Spleen (tissue), 11 donors: ENCODE measurements at regions not wholly inside any gene's neighbourhood (a gene's known extent, or its start where the extent isn't known, plus 50 kb on each side); places are given as distances from the start of the nearest gene placed in this dataset.

Experiments used
- DNase-seq: peaks from one replicate; pipeline ENCODE4 v3.0.0-alpha.2; 2020
- H3K27ac ChIP-seq, 8 donors: fragments of 200-600 bp; sonication (generic) in 7 of 8; 1 replicate in 4 of 8; 2 replicates in 4 of 8; pipeline versions ENCODE4 v1.5.0 to v1.8.0; 2016 to 2021; ENCODE audit warnings: inconsistent platforms in 4 of 8, mild to moderate bottlenecking in 4 of 8, moderate library complexity in 1 of 8
- H3K27me3 ChIP-seq, 7 donors: fragments of 200-600 bp; sonication (generic) in 6 of 7; replicated peaks in 1 of 7; 1 replicate in 4 of 7; 2 replicates in 3 of 7; pipeline versions ENCODE4 v1.5.0 to v1.8.0; 2016 to 2021; ENCODE audit warnings: inconsistent platforms in 3 of 7, mild to moderate bottlenecking in 1 of 7
- H3K36me3 ChIP-seq, 6 donors: fragments of 200-600 bp; sonication (generic) in 5 of 6; 1 replicate in 4 of 6; 2 replicates in 2 of 6; pipeline versions ENCODE4 v1.5.0 to v1.8.0; 2016 to 2021; ENCODE audit warnings: inconsistent platforms in 2 of 6
- H3K4me1 ChIP-seq, 6 donors: fragments of 200-600 bp; sonication (generic) in 5 of 6; 1 replicate in 3 of 6; 2 replicates in 3 of 6; pipeline versions ENCODE4 v1.5.0 to v1.8.0; 2016 to 2021; ENCODE audit warnings: inconsistent platforms in 3 of 6
- H3K4me3 ChIP-seq, 8 donors: fragments of 200-600 bp; sonication (generic) in 7 of 8; 1 replicate in 4 of 8; 2 replicates in 4 of 8; pipeline versions ENCODE4 v1.5.0 to v1.8.0; 2016 to 2021; ENCODE audit warnings: inconsistent platforms in 4 of 8, mild to moderate bottlenecking in 4 of 8, moderate library complexity in 2 of 8
- H3K9me3 ChIP-seq, 8 donors: fragments of 200-600 bp; sonication (generic) in 7 of 8; 1 replicate in 4 of 8; 2 replicates in 4 of 8; pipeline versions ENCODE4 v1.5.0 to v1.8.0; 2016 to 2021; ENCODE audit warnings: inconsistent platforms in 4 of 8
- CTCF ChIP-seq, 11 experiments: fragments of 200-600 bp in 7 of 11; fragments of 450-650 bp in 4 of 11; sonication (generic) in 4 of 11; IDR thresholded peaks in 8 of 11; conservative IDR thresholded peaks in 3 of 11; 1 replicate in 7 of 11; 2 replicates in 4 of 11; pipeline versions ENCODE4 v1.4.0 to v1.8.0; 2016 to 2021; ENCODE audit warnings: antibody characterized with exemption in 11 of 11, inconsistent platforms in 4 of 11, mild to moderate bottlenecking in 1 of 11
- POLR2A ChIP-seq, 3 donors: fragments of 450-650 bp; IDR thresholded peaks; one replicate each; pipeline ENCODE4 v1.5.1; 2017; ENCODE audit warnings: antibody characterized with exemption in 3 of 3, mild to moderate bottlenecking in 1 of 3
- POLR2AphosphoS5 ChIP-seq, 3 donors: sonication (generic); formaldehyde crosslinking; IDR thresholded peaks; one replicate each; pipeline ENCODE4 v1.5.1; 2017; ENCODE audit warnings: antibody characterized with exemption in 3 of 3
- WGBS, 5 donors: extraction: QIAGEN DNeasy Blood & Tissue Kit in 3 of 5; methylation state at CpG; one replicate each; pipeline versions ENCODE4 v1.1.5 to v1.1.7; 2013 to 2018; 5-methylcytosine and 5-hydroxymethylcytosine counted together
- intact Hi-C: fragments of 100-400 bp; cut with DNase I; formaldehyde crosslinking; loops from one replicate; pipeline ENCODE4 v1.15.0; 2023; ENCODE audit warnings: low total_unique reads
- donor health status: healthy with polysubstance abuse.
- donor health status: DM: no; HTN: no; CAD: no; lungs with moderate emphysema.
- donor health status: DM: no; HTN: no; CAD: no.
- donor health status: Bipolar disorder and iron deficiency.
- donor health status: healthy.
- donor health status: DM: no; HTN: no; CAD: no.
- donor health status: DM: yes; HTN: yes; CAD: no.

GRCh38 chr6:170210026-170210390 is 80.9 kb downstream of the DLL1 start:
- 77 to 94% (median 79%) methylated on average over 16 to 20 of the region's 20 CpGs for WGBS, 5 donors
- TF ChIP-seq POLR2A (IDR thresholded peaks at IDR 0.05) (no peak), CTCF (IDR thresholded peaks at IDR 0.05 in 8 of 11, conservative IDR thresholded peaks at IDR 0.05 in 3 of 11) (no peak), POLR2AphosphoS5 (IDR thresholded peaks at IDR 0.05) (no peak)
- Histone ChIP-seq H3K27me3 (peaks cover 0 to 45% (median 12%) of the 10 kb centered on the region in 7 donors), H3K27ac (no peak overlapping the region), H3K36me3 (no peaks in the 10 kb centered on the region), H3K9me3 (no peaks in the 10 kb centered on the region), H3K4me1 (no peaks in the 10 kb centered on the region), H3K4me3 (no peak overlapping the region)
- DNase-seq: peak; percentile 52
- intact Hi-C loops: no loop called here

GRCh38 chr6:170209354-170210025 is 81.4 kb downstream of the DLL1 start:
- H3K4me3 ChIP-seq: no peak overlapping the region
- no peaks in the 10 kb centered on the region for H3K36me3 ChIP-seq
- H3K9me3 ChIP-seq: peaks cover 0 to 3% (median under 1%) of the 10 kb centered on the region in 8 donors
- no peak for TF ChIP-seq POLR2A (IDR thresholded peaks at IDR 0.05)
- no peak for TF ChIP-seq POLR2AphosphoS5 (IDR thresholded peaks at IDR 0.05)
- no peak for TF ChIP-seq CTCF (IDR thresholded peaks at IDR 0.05 in 8 of 11, conservative IDR thresholded peaks at IDR 0.05 in 3 of 11)
- intact Hi-C loops: no loop called here
- 73 to 89% (median 83%) methylated on average over 6 to 22 of the region's 22 CpGs for WGBS, 5 donors
- no peak overlapping the region for H3K27ac ChIP-seq
- H3K4me1 ChIP-seq: no peaks in the 10 kb centered on the region
- peak; percentile 64 for DNase-seq
- H3K27me3 ChIP-seq: peaks cover 0 to 45% (median 12%) of the 10 kb centered on the region in 7 donors

GRCh38 chr6:170208651-170209353 is 82.1 kb downstream of the DLL1 start:
- TF ChIP-seq POLR2AphosphoS5 (IDR thresholded peaks at IDR 0.05): no peak
- TF ChIP-seq CTCF (IDR thresholded peaks at IDR 0.05 in 8 of 11, conservative IDR thresholded peaks at IDR 0.05 in 3 of 11): no peak
- TF ChIP-seq POLR2A (IDR thresholded peaks at IDR 0.05): no peak
- 80 to 94% (median 90%) methylated on average over 14 to 18 of the region's 18 CpGs for whole genome bisulfite sequencing, 5 donors
- Histone ChIP-seq H3K27me3 (peaks cover 0 to 45% (median 12%) of the 10 kb centered on the region in 7 donors), H3K27ac (no peak overlapping the region), H3K9me3 (peaks cover 0 to 10% (median 7%) of the 10 kb centered on the region in 8 donors), H3K4me3 (no peak overlapping the region), H3K36me3 (no peaks in the 10 kb centered on the region), H3K4me1 (no peaks in the 10 kb centered on the region)
- DNase-seq: peak; percentile 51
- intact Hi-C loops: no loop called here

GRCh38 chr6:170208182-170208601 is 82.7 kb downstream of the DLL1 start:
- WGBS, 5 donors: 86 to 93% (median 88%) methylated on average over 15 of the region's 15 CpGs
- intact Hi-C loops: no loop called here

More at GRCh38 chr6:170208182-170208601, 82.7 kb downstream of the DLL1 start:
- H3K27ac ChIP-seq: no peak overlapping the region
- no peak for TF ChIP-seq CTCF (IDR thresholded peaks at IDR 0.05 in 8 of 11, conservative IDR thresholded peaks at IDR 0.05 in 3 of 11)
- TF ChIP-seq POLR2A (IDR thresholded peaks at IDR 0.05): no peak
- no peak for TF ChIP-seq POLR2AphosphoS5 (IDR thresholded peaks at IDR 0.05)
- no peaks in the 10 kb centered on the region for H3K4me1 ChIP-seq
- H3K27me3 ChIP-seq: peaks cover 0 to 45% (median 12%) of the 10 kb centered on the region in 7 donors
- H3K9me3 ChIP-seq: peaks cover 0 to 15% (median 9%) of the 10 kb centered on the region in 8 donors
- peak; percentile 64 for DNase-seq
- no peaks in the 10 kb centered on the region for H3K36me3 ChIP-seq
- no peak overlapping the region for H3K4me3 ChIP-seq
